SKM-1 (cell line): ENCODE measurements at regions not wholly inside any gene's neighbourhood (a gene's known extent, or its start where the extent isn't known, plus 50 kb on each side); places are given as distances from the start of the nearest gene placed in this dataset.
"Not testable (repeated sequence)": the region's sequence is repeated elsewhere in the genome, so short reads cannot be mapped to it uniquely, and the experiment has no call there.

ENCODE experiments used
- DNase-seq: peaks from one replicate; lab custom pipeline; 2025; ENCODE audit not compliant: unreplicated experiment; lab: John Stamatoyannopoulos, UW

GRCh38 chr6:147965448-147965847, 377.2 kb upstream of the SASH1 start:
- DNase-seq: not testable (repeated sequence)

DNA sequence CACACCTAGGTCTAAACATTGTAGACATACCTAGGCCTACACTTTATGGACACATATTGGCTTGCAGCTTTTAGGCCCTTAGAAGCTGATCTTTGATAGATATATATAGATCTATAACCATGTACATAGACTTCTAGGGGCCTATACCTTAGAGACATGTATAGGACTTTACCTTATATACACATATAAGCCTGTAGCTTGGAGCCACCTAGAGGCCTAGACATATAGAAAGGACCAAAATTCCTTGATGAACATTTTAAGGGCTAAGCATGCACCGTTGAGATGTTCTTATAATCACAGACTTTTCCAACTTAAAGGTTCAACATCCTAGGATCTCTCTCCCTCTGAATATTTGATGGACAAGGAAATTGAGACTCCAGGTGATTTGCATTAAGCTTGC, 371.7 kb upstream of the SASH1 start:
- no peak for DNase-seq

- DNase-seq: no peak
Observed at GRCh38 chr6:147972448-147972847, 370.2 kb upstream of the SASH1 start.

- no peak for DNase-seq
Observed at GRCh38 chr6:147973806-147974205, 368.8 kb upstream of the SASH1 start.

DNA sequence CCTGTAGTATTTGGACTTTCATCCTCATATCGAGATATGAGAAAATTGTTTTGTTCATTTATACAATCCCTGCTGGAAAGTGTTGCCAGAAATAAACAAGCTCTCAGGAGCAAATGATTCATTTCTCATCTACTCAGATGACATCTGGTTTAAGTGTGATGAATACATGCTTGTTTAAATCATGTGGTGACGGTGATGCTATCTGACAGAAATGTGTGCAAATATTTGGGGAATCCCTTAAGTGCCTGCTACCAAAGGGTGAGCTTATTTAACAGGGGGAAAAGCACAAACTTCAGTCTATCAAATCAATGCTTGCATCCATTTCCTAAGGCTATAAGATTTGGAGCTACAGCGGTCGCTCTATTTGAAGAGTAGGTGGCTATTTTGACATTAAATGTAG, 368.3 kb upstream of the SASH1 start:
- DNase-seq: no peak

DNA sequence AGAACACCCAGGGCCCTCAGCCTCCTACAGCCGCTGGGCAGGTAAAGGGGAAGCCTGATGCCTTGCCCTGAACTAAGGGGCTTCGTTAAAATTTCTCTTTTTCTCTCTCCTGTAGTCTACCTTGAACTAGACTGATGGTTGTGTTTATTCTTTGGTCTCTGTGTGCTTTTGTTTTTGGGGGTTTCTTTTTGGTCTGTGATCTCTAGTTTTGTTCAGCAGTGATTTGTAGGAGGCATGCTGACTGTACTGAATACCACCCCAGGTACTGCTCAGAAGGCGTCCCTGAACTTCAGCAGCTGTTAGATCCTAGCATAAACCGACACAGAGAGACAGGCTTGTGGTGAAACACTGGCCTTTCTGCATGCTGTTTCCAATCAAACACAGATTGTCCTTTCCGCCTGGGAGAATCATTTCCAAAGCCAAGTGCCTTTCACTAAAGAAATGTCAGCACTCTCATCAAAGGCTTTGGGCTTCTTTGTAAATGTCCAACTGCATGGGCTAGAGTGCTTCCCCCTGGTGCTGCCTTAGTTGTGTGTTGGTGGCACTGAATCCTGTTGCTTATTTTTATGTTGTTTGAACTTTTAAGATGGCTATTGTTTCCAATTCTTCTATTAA, 364.7 kb upstream of the SASH1 start:
- DNase-seq: no peak

DNA sequence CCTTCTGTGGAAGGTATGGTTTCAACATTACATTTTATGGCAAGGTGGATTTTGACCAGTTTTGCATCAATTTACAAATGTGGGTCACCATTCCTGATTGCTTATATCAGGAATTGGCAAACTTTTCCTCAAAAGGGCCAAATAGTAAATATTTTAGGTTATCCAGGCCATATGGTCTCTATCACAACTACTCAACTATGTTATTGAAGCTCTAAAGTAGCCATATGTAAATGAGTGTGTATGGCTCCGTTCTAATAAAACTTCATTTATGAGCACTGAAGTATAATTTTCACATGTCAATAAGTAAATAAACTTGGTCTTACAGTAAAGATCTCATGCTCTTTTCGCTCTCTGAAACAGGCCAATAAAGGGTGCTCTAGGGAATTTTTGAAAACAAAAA, 362.7 kb upstream of the SASH1 start:
- no peak for DNase-seq

DNA sequence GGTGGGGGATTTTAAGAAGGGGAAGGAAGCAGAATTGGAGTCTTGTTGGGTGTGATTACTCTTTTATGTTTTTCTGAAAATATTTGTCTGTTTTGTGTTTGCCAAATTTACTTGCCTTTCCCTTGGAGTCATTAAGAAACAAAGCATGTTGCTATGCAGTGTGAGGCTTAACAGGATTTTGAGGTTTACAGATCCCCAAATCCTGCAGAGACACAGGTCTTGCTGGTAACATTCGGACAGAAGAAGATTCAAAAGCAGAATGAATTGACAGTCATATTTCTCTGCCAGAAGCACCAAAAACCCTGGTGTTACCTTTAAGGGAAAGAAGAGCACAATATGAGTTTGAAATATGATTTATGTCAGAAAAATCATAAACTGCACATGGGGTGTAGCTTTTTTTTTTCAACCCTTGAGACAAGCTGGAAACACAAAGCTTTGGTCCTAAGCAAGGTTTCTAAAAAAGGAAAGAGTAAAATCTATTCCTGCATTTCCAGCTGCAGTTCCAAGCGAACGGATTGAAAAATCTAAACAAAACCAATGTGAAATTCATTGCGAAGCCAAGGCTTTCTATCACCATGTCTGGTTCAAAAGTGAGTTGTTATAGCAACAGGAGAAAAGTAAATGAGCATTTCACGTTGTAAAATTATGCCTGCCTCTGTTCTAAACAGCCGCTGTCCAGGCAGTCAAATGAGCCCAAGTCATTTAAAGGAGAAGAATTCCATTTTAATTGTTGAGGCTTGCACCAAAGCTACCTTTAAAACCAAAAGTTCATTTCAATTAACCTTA, 358.9 kb upstream of the SASH1 start:
- no peak for DNase-seq

- DNase-seq: no peak
Observed at GRCh38 chr6:147986846-147987245, 355.8 kb upstream of the SASH1 start.

DNA sequence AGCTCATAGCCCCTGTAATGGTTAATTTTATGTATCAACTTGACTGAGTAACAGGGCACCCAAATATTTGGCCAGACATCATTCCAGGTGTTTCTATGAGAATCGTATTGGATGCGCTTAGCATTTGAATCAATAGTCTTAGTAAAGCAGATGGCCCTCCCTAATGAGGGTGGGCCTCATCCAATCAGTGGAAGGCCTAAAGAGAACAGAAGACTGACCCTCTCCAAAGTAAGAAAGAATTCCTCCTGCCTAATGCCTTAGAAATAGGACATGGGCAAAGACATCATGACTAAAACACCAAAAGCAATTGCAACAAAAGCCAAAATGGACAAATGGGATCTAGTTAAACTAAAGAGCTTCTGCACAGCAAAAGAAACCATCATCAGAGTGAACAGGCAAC, 352.5 kb upstream of the SASH1 start:
- DNase-seq: no peak

GRCh38 chr6:147991961-147992360, 350.7 kb upstream of the SASH1 start:
- DNase-seq: no peak

DNA sequence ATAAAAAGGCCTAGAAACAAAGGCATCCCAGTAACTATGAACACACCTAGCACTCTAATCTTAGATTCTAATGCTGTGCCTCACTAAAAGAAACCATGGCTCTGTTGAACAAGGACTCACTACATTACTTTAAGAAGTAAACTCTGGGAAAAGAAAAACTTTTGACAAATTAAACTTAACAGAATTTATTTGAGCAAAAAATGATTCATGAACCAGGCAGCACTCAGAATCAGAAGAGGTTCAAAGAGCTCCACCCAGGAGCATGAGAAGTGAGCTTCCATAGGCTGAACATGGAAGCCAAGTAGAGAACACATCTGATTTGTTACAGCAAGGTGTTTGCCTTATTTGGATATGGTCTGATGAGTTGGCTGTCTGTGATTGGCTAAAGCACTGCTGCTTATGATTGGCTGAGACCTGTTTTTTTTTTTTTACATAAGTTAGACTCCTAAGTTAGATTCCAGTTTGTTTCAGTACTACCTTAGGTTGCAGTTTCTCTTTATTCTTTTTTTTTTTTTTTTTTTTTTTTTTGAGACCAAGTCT, 343.6 kb upstream of the SASH1 start:
- no peak for DNase-seq

DNA sequence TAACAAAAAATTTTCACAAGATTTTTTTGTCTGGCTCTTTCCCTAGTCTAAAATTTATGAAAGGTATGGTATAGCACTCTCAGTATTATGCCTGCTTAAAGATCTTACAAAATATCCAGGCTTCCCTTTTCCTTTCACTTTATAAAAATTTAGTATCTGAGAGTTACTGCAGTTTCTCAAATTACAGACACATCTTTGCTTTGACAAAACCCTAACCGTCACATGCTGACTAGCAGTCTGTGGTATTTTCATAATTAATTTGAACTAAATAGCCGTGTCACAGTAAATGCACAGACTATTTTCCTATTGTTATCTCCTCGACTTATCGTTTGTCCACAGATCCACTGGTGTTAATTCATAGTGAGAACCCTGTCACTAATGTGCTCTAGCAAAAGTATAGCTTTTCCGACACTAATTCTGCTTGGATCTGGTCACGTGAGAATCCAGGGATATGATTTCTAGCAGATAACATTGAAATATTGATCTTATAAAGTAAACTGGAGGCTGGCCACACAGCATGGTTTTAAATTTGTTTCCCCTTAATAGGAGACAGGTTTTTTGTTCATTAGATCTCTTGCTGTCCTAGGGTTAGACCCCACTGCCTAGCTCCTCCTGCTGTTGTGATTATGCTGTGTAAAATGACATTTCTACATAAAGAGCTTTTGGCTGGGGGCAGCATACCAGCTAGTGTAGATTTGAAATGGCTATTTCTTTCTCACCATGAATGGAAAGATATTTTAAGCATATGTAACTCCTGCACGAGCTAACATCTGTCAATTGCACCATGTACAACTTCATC, 340.6 kb upstream of the SASH1 start:
- no peak for DNase-seq

DNA sequence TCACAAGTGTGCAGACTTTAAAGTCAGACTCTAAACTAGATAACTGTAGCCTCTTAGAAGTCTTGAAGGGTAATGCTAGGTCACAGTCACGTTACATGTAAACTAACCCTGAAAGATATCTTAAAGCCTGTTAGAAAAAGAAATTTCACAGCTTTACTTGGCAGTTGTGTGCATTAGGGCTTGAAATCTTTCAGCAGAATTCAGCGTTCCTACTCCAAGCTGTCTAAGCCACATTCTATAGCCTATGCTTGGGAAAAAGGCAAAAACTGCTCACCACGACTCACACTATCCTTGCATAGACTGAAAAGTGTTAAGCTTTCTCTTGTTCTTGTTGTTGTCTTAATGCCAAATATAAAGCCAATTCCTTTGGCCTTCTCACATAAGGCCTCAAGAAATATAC, 338.0 kb upstream of the SASH1 start:
- no peak for DNase-seq

DNA sequence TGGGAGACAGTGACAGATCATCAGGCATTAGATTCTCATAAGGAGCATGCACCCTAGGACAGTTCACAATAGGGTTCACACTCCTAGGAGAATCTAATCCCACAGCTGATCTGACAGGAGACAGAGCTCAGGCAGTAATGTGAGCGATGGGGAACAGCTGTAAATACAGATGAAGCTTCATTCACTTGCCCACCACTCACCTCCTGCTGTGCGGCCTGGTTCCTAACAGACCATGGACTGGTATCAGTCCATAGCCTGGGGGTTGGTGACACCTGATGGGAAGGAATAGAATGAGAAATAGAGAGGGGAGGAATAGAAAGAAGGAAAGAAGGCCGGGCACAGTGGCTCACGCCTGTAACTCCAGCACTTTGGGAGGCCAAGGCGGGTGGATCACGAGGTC, 336.8 kb upstream of the SASH1 start:
- DNase-seq: no peak

DNA sequence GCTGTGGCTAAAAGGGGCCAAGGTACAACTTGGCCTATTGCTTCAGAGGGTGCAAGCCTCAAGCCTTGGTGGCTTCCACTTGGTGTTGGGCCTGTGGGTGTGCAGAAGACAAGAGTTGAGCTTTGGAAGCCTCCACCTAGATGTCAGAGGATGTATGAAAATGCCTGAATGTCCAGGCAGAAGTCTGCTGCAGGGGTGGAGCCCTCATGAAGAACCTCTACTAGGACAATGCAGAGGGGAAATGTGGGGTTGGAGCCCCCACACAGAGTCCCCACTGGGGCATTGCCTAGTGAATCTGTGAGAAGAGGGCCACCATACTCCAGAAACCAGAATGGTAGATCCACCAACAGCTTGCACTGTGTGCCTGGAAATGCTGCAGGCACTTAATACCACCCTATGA, 332.1 kb upstream of the SASH1 start:
- DNase-seq: not testable (repeated sequence)

GRCh38 chr6:148016013-148016412, 326.6 kb upstream of the SASH1 start:
- no peak for DNase-seq

DNA sequence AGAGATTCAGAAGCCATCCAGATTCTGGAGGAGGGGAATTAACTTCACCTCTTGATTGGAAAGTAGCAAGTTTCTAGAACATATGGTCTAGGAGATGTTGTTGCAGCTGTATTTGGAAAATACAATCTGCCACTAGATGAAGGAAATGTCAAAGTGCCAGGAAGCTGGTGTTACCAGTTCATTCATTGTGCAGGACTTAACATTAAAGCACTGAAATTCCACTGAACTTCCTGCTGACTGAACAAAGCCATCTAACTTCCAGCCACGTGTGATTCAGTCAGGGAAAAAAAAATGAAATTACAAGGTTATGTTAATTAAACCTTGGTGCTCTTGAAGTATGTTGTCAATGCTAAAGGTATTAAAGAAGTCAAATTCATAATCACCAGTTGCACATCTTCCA, 321.5 kb upstream of the SASH1 start:
- DNase-seq: no peak

DNA sequence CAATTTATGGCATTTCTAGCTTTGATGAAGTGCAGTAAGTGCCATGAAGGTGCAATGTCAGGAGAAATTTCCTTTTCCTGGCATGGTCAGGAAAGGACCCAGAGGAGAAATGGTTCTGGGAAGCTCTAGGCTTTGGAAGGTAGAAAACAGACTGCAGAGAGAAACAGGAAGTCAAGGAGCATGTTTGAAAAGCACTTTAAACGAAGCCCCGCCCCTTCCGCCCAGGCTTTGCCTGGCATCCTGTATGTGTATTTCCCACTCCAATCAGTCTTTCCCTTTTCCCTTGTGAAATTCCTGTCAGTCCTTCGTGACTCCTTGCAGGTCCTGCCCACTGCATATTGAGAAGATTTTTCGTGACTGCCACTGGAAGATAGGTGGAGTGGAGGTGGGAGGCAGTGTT, 320.9 kb upstream of the SASH1 start:
- no peak for DNase-seq

- not testable (repeated sequence) for DNase-seq
Observed at GRCh38 chr6:148022279-148022678, 320.4 kb upstream of the SASH1 start.

DNA sequence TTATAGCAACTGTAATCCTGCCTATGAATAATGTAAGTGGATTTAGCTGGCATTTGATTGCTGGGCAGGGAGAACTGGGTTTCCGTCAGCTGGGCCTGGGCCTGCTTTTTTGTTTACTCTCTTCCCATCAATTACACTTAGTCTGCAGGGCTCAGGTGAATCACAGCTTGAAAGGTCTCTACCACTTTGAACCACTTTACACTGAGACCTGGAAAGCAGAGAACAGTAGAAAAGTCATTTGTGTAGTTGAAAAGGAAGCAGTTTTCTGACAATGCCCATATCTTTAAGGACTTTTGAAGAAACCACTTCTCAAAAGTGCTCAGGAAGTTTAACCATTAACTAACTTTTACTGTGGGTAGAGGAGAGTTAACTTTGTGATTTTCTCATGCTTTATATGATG, 315.4 kb upstream of the SASH1 start:
- DNase-seq: no peak
